ENCODE measurements at regions not wholly inside any gene's neighbourhood (a gene's known extent, or its start where the extent isn't known, plus 50 kb on each side); places are given as distances from the start of the nearest gene placed in this dataset.
"Not testable (repeated sequence)": the region's sequence is repeated elsewhere in the genome, so short reads cannot be mapped to it uniquely, and the experiment has no call there.

GRCh38 chr1:78743626-78744025, 94.0 kb downstream of the IFI44 start:
- Histone ChIP-seq H3K4me3 (ENCODE audit: low read depth, low read length, poor library complexity, severe bottlenecking) (no peak overlapping the region), H3K27ac (ENCODE audit: low read depth, low read length, poor library complexity, severe bottlenecking) (no peak overlapping the region), H3K9ac (ENCODE audit: low read length) (no peak overlapping the region), H3K9me3 (ENCODE audit: low read length) (no peaks in the 10 kb centered on the region), H2AFZ (ENCODE audit: low read length) (no peak overlapping the region), H3K4me1 (ENCODE audit: insufficient read depth, low read length, severe bottlenecking) (no peaks in the 10 kb centered on the region), H4K20me1 (ENCODE audit: insufficient read depth, low read length) (no peaks in the 10 kb centered on the region), H3K4me2 (ENCODE audit: low read length) (no peak overlapping the region), H3K9me2 (ENCODE audit: low read depth, low read length) (no peaks in the 10 kb centered on the region), H3K36me3 (ENCODE audit: insufficient read depth, low read length) (no peaks in the 10 kb centered on the region), H3K27me3 (ENCODE audit: insufficient read depth, low read length) (no peaks in the 10 kb centered on the region), H3K79me2 (ENCODE audit: insufficient read depth, low read length) (no peaks in the 10 kb centered on the region), H3F3A (ENCODE audit: insufficient read depth, low read length) (no peaks in the 10 kb centered on the region)
- TF ChIP-seq CTCF (IDR thresholded peaks at IDR 0.05; ENCODE audit: low read length) (no peak), EZH2 (IDR thresholded peaks at IDR 0.05; ENCODE audit: borderline replicate concordance, low read length) (no peak)

- Histone ChIP-seq H3K27ac (ENCODE audit: low read depth, low read length, poor library complexity, severe bottlenecking) (no peak overlapping the region), H3K9ac (ENCODE audit: low read length) (no peak overlapping the region), H3K9me2 (ENCODE audit: low read depth, low read length) (no peaks in the 10 kb centered on the region), H3K4me3 (ENCODE audit: low read depth, low read length, poor library complexity, severe bottlenecking) (no peak overlapping the region), H4K20me1 (ENCODE audit: insufficient read depth, low read length) (no peaks in the 10 kb centered on the region), H3K4me1 (ENCODE audit: insufficient read depth, low read length, severe bottlenecking) (no peaks in the 10 kb centered on the region), H3K27me3 (ENCODE audit: insufficient read depth, low read length) (no peaks in the 10 kb centered on the region), H2AFZ (ENCODE audit: low read length) (no peak overlapping the region), H3K79me2 (ENCODE audit: insufficient read depth, low read length) (no peaks in the 10 kb centered on the region), H3K9me3 (ENCODE audit: low read length) (no peaks in the 10 kb centered on the region), H3K4me2 (ENCODE audit: low read length) (no peak overlapping the region), H3K36me3 (ENCODE audit: insufficient read depth, low read length) (no peaks in the 10 kb centered on the region), H3F3A (ENCODE audit: insufficient read depth, low read length) (no peaks in the 10 kb centered on the region)
- TF ChIP-seq CTCF (IDR thresholded peaks at IDR 0.05; ENCODE audit: low read length) (no peak), EZH2 (IDR thresholded peaks at IDR 0.05; ENCODE audit: borderline replicate concordance, low read length) (no peak)
Measured at GRCh38 chr1:78745111-78745510, 95.5 kb downstream of the IFI44 start.

GRCh38 chr1:78753679-78754078, 104.0 kb downstream of the IFI44 start:
- not testable (repeated sequence) for H3K4me1 ChIP-seq (ENCODE audit: insufficient read depth, low read length, severe bottlenecking); H2AFZ ChIP-seq (ENCODE audit: low read length); H3K9me2 ChIP-seq (ENCODE audit: low read depth, low read length); H3K4me2 ChIP-seq (ENCODE audit: low read length); H3K27ac ChIP-seq (ENCODE audit: low read depth, low read length, poor library complexity, severe bottlenecking); H3F3A ChIP-seq (ENCODE audit: insufficient read depth, low read length); H3K4me3 ChIP-seq (ENCODE audit: low read depth, low read length, poor library complexity, severe bottlenecking); H3K9ac ChIP-seq (ENCODE audit: low read length); H3K27me3 ChIP-seq (ENCODE audit: insufficient read depth, low read length); H3K9me3 ChIP-seq (ENCODE audit: low read length); H4K20me1 ChIP-seq (ENCODE audit: insufficient read depth, low read length); H3K79me2 ChIP-seq (ENCODE audit: insufficient read depth, low read length); H3K36me3 ChIP-seq (ENCODE audit: insufficient read depth, low read length)

- no peaks in the 10 kb centered on the region for H3K27me3 ChIP-seq (ENCODE audit: insufficient read depth, low read length)
- H3K79me2 ChIP-seq (ENCODE audit: insufficient read depth, low read length), result no peaks in the 10 kb centered on the region
- H3K4me2 ChIP-seq (ENCODE audit: low read length), result no peak overlapping the region
- TF ChIP-seq EZH2 (IDR thresholded peaks at IDR 0.05; ENCODE audit: borderline replicate concordance, low read length) (no peak), CTCF (IDR thresholded peaks at IDR 0.05; ENCODE audit: low read length) (no peak)
- H3K4me1 ChIP-seq (ENCODE audit: insufficient read depth, low read length, severe bottlenecking), result no peaks in the 10 kb centered on the region
- no peaks in the 10 kb centered on the region for H4K20me1 ChIP-seq (ENCODE audit: insufficient read depth, low read length)
- no peaks in the 10 kb centered on the region for H3K9me3 ChIP-seq (ENCODE audit: low read length)
- H2AFZ ChIP-seq (ENCODE audit: low read length), result no peak overlapping the region
- H3F3A ChIP-seq (ENCODE audit: insufficient read depth, low read length), result no peaks in the 10 kb centered on the region
- no peak overlapping the region for H3K9ac ChIP-seq (ENCODE audit: low read length)
- H3K4me3 ChIP-seq (ENCODE audit: low read depth, low read length, poor library complexity, severe bottlenecking), result no peak overlapping the region
- no peaks in the 10 kb centered on the region for H3K36me3 ChIP-seq (ENCODE audit: insufficient read depth, low read length)
- no peaks in the 10 kb centered on the region for H3K9me2 ChIP-seq (ENCODE audit: low read depth, low read length)
- no peak overlapping the region for H3K27ac ChIP-seq (ENCODE audit: low read depth, low read length, poor library complexity, severe bottlenecking)
Measured at GRCh38 chr1:78755986-78756385, 106.4 kb downstream of the IFI44 start.
